ENCODE measurements at regions not wholly inside any gene's neighbourhood (a gene's known extent, or its start where the extent isn't known, plus 50 kb on each side); places are given as distances from the start of the nearest gene placed in this dataset.

GRCh38 chr13:59203855-59204254 lies 959.9 kb downstream of the DIAPH3 start:
- H3K9me3 Mint-ChIP-seq, result peaks cover 10% of the 10 kb centered on the region

GRCh38 chr13:59205501-59205900 lies 958.2 kb downstream of the DIAPH3 start:
- Mint-ChIP-seq H3K27ac (ENCODE audit: unreplicated experiment) (no peak overlapping the region), H3K36me3 (ENCODE audit: low read depth) (no peaks in the 10 kb centered on the region), H3K4me1 (peaks cover 6% of the 10 kb centered on the region), H3K4me3 (no peak overlapping the region), H3K27me3 (ENCODE audit: low read depth) (no peaks in the 10 kb centered on the region), H3K9me3 (peaks cover 3% of the 10 kb centered on the region)
- TF ChIP-seq CTCF (conservative IDR thresholded peaks at IDR 0.05), result no peak
- no peak for DNase-seq (ENCODE audit: low read depth, low spot score)

More at GRCh38 chr13:59203855-59204254, 959.9 kb downstream of the DIAPH3 start:
- no peak overlapping the region for H3K4me3 Mint-ChIP-seq
- no peaks in the 10 kb centered on the region for H3K36me3 Mint-ChIP-seq (ENCODE audit: low read depth)
- H3K27me3 Mint-ChIP-seq (ENCODE audit: low read depth), result no peaks in the 10 kb centered on the region
- no peak for DNase-seq (ENCODE audit: low read depth, low spot score)
- no peak for TF ChIP-seq CTCF (conservative IDR thresholded peaks at IDR 0.05)
- H3K4me1 Mint-ChIP-seq, result no peaks in the 10 kb centered on the region
- H3K27ac Mint-ChIP-seq (ENCODE audit: unreplicated experiment), result no peak overlapping the region

GRCh38 chr13:59208405-59209195 lies 955.1 kb downstream of the DIAPH3 start:
- no peak for DNase-seq (ENCODE audit: low read depth, low spot score)
- H3K4me3 Mint-ChIP-seq, result no peak overlapping the region
- no peaks in the 10 kb centered on the region for H3K36me3 Mint-ChIP-seq (ENCODE audit: low read depth)
- no peak for TF ChIP-seq CTCF (conservative IDR thresholded peaks at IDR 0.05)
- H3K27ac Mint-ChIP-seq (ENCODE audit: unreplicated experiment), result no peak overlapping the region
- peaks cover under 1% of the 10 kb centered on the region for H3K9me3 Mint-ChIP-seq
- no peaks in the 10 kb centered on the region for H3K27me3 Mint-ChIP-seq (ENCODE audit: low read depth)
- peaks cover 16% of the 10 kb centered on the region for H3K4me1 Mint-ChIP-seq

GRCh38 chr13:59210543-59210942 lies 953.2 kb downstream of the DIAPH3 start:
- no peak overlapping the region for H3K27ac Mint-ChIP-seq (ENCODE audit: unreplicated experiment)
- no peak for DNase-seq (ENCODE audit: low read depth, low spot score)
- H3K36me3 Mint-ChIP-seq (ENCODE audit: low read depth), result no peaks in the 10 kb centered on the region
- H3K27me3 Mint-ChIP-seq (ENCODE audit: low read depth), result no peaks in the 10 kb centered on the region
- H3K4me1 Mint-ChIP-seq, result peaks cover 16% of the 10 kb centered on the region
- no peaks in the 10 kb centered on the region for H3K9me3 Mint-ChIP-seq
- TF ChIP-seq CTCF (conservative IDR thresholded peaks at IDR 0.05), result no peak
- H3K4me3 Mint-ChIP-seq, result no peak overlapping the region

- H3K27ac Mint-ChIP-seq (ENCODE audit: unreplicated experiment), result no peak overlapping the region
- DNase-seq (ENCODE audit: low read depth, low spot score), result no peak
- no peaks in the 10 kb centered on the region for H3K36me3 Mint-ChIP-seq (ENCODE audit: low read depth)
- peaks cover 16% of the 10 kb centered on the region for H3K4me1 Mint-ChIP-seq
- H3K9me3 Mint-ChIP-seq, result no peaks in the 10 kb centered on the region
- no peak overlapping the region for H3K4me3 Mint-ChIP-seq
- no peaks in the 10 kb centered on the region for H3K27me3 Mint-ChIP-seq (ENCODE audit: low read depth)
- no peak for TF ChIP-seq CTCF (conservative IDR thresholded peaks at IDR 0.05)
Measured at GRCh38 chr13:59211606-59212005, 952.1 kb downstream of the DIAPH3 start.
